Cardiac muscle cell (in vitro differentiated cells and primary cell): ENCODE measurements at regions not wholly inside any gene's neighbourhood (a gene's known extent, or its start where the extent isn't known, plus 50 kb on each side); places are given as distances from the start of the nearest gene placed in this dataset.

Source experiments
- DNase-seq, 2 donors: peaks; one replicate each; pipeline versions ENCODE4 v3.0.0 to v3.0.0-alpha.2; 2010 to 2017; ENCODE audit warnings: low read depth in 1 of 2, low spot score in 1 of 2
- H3K27ac ChIP-seq: fragments of 200-600 bp; sonication (generic); 2 replicates; pipeline ENCODE4 v1.5.1; 2016
- H3K27me3 ChIP-seq: fragments of 200-600 bp; sonication (generic); 2 replicates; pipeline ENCODE4 v1.6.0; 2016; ENCODE audit warnings: control low read depth
- H3K36me3 ChIP-seq: fragments of 200-600 bp; sonication (generic); 2 replicates; pipeline ENCODE4 v1.5.1; 2016; ENCODE audit warnings: control low read depth
- H3K4me1 ChIP-seq: fragments of 200-600 bp; sonication (generic); 2 replicates; pipeline ENCODE4 v1.8.1; 2017; ENCODE audit warnings: low read depth, mild to moderate bottlenecking, mixed run types
- H3K4me3 ChIP-seq: fragments of 200-600 bp; sonication (generic); 2 replicates; pipeline ENCODE4 v1.5.1; 2016; ENCODE audit warnings: mild to moderate bottlenecking
- H3K9me3 ChIP-seq: fragments of 200-600 bp; sonication (generic); 2 replicates; pipeline ENCODE4 v1.5.1; 2017; ENCODE audit warnings: low read depth, mild to moderate bottlenecking, control low read depth
- TF ChIP-seq, protein P1 (sequence below): IDR thresholded peaks from 2 replicates; pipeline ENCODE4 v1.5.1; 2012; ENCODE audit warnings: low read depth, mild to moderate bottlenecking, low read length

DNA sequence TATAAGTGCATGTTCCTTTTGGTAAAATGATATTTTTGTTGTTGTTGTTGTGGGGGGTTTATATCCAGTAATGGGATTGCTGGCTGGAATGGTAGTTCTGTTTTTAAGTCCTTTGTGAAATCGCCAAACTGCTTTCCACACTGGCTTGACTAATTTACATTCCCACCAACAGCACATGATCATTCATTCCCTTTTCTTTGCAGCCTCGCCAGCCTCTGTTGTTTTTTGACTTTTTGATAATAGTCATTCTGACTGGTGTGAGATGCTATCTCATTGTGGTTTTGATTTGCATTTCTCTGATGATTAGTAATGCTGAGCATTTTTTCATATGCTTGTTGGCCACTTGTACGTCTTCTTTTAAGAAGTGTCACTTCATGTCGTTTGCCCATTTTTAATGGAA, 188.5 kb upstream of the CHRM3 start:
- Histone ChIP-seq H3K4me3 (no peak overlapping the region), H3K4me1 (no peaks in the 10 kb centered on the region), H3K27ac (no peak overlapping the region), H3K27me3 (no peaks in the 10 kb centered on the region), H3K36me3 (no peaks in the 10 kb centered on the region), H3K9me3 (no peaks in the 10 kb centered on the region)
- TF ChIP-seq, protein P1, sequence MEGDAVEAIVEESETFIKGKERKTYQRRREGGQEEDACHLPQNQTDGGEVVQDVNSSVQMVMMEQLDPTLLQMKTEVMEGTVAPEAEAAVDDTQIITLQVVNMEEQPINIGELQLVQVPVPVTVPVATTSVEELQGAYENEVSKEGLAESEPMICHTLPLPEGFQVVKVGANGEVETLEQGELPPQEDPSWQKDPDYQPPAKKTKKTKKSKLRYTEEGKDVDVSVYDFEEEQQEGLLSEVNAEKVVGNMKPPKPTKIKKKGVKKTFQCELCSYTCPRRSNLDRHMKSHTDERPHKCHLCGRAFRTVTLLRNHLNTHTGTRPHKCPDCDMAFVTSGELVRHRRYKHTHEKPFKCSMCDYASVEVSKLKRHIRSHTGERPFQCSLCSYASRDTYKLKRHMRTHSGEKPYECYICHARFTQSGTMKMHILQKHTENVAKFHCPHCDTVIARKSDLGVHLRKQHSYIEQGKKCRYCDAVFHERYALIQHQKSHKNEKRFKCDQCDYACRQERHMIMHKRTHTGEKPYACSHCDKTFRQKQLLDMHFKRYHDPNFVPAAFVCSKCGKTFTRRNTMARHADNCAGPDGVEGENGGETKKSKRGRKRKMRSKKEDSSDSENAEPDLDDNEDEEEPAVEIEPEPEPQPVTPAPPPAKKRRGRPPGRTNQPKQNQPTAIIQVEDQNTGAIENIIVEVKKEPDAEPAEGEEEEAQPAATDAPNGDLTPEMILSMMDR, result no peak
- DNase-seq, result no peak

DNA sequence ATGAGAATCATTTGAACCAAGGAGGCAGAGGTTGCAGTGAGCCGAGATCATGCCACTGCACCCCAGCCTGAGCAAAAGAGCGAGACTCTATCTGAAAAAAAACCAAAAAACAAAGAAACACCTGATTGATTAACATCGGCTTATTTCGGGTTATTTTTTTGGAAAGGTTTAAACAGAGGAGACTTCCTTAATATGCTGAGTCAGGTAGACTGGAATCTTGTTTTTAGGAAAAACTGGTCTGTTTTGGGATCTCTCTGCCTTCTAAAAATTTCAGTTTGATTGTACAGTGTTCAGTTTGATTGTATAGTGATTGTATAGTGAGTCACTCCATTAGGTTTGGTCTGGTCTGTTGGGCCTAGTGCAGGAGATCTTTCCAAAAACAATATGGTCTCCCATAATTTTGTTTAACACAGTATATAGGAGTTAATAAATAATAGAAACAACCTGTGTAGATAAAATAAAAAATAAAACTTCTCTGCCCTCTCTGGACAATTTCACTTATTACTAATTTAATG, 196.3 kb upstream of the CHRM3 start:
- no peaks in the 10 kb centered on the region for H3K9me3 ChIP-seq
- no peaks in the 10 kb centered on the region for H3K27me3 ChIP-seq
- no peak for DNase-seq
- H3K4me1 ChIP-seq, result peaks cover 3% of the 10 kb centered on the region
- H3K36me3 ChIP-seq, result no peaks in the 10 kb centered on the region
- no peak overlapping the region for H3K4me3 ChIP-seq
- H3K27ac ChIP-seq, result no peak overlapping the region
- TF ChIP-seq, protein P1, result no peak

DNA sequence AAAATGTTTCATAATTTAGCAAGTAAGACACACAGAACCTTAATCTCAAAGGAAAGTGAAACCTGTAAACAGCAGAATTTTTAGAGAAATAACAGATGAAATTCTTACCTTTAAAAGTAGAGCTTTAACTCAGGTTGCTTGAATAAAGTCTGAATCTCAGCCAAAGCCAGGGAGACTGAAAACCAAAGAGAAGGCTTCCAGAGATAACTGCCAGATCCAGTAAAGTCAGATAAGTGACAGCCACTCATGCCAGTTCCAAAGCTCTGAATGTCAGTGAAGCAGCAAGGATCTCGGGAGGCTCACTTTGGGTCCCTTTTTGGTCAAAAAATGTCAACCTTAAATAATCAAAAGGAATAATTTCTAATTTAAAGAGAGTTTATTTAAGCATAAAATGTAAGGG, 199.9 kb upstream of the CHRM3 start:
- TF ChIP-seq, protein P1, result no peak
- H3K9me3 ChIP-seq, result no peaks in the 10 kb centered on the region
- no peak for DNase-seq
- H3K4me3 ChIP-seq, result no peak overlapping the region
- no peaks in the 10 kb centered on the region for H3K36me3 ChIP-seq
- H3K27ac ChIP-seq, result no peak overlapping the region
- H3K4me1 ChIP-seq, result peaks cover 3% of the 10 kb centered on the region
- no peaks in the 10 kb centered on the region for H3K27me3 ChIP-seq

DNA sequence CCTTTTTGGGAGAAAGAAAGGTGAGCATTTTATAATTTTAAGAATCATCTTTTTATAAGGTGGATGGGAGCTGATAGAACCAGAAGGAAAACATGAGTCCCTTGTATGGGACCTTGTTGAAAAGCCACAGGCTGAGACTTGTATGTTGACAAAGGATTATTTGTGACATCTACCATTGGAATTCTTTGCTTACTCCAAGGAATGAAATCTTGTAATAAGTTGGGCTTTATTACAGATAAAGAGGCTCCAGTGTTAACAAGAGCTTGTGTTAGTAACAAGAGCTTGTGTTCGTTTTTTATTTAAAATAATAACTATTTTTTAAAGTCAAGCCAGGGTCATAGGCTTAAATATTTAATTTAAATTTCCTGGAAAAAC, 201.1 kb upstream of the CHRM3 start:
- Histone ChIP-seq H3K36me3 (no peaks in the 10 kb centered on the region), H3K9me3 (no peaks in the 10 kb centered on the region), H3K4me3 (no peak overlapping the region), H3K4me1 (peaks cover 3% of the 10 kb centered on the region), H3K27ac (no peak overlapping the region), H3K27me3 (no peaks in the 10 kb centered on the region)
- TF ChIP-seq, protein P1, result no peak
- no peak for DNase-seq

DNA sequence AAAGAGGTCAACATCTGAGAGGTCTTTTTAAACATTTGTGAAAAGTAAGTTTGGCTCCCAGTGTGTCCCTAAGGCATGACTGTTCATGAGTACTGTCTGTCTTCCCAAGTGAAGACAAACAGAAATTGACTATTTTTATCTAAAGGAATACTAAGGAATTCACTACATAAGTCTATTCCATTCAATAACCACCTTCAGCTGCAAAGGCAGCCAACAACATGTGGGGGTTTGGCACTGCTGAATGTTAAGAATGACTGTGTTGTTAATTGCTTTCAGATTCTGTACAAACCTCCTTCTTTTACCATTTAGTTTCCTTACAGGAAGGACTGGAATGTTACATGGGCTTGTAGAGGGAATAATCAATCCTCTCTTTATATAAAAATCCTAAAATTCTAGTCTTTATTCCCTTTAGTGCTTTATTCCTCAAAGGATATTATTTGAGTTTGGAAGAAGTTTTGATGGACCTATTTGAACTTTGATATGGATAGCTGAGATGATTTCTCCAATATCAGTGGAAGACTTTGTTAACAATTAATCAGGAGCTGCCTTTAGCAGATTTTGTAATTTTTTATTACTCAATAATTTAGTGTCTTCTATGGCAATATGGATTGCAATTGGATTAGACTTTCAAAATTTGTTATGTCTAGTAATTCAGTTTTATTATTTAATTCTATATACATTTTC, 201.7 kb upstream of the CHRM3 start:
- H3K9me3 ChIP-seq, result no peaks in the 10 kb centered on the region
- no peak overlapping the region for H3K27ac ChIP-seq
- H3K36me3 ChIP-seq, result no peaks in the 10 kb centered on the region
- TF ChIP-seq, protein P1, result no peak
- H3K27me3 ChIP-seq, result no peaks in the 10 kb centered on the region
- H3K4me3 ChIP-seq, result no peak overlapping the region
- peak in 1 of 2 donors; percentile 1 for DNase-seq
- peaks cover 3% of the 10 kb centered on the region for H3K4me1 ChIP-seq
